ENCODE measurements at regions not wholly inside any gene's neighbourhood (a gene's known extent, or its start where the extent isn't known, plus 50 kb on each side); places are given as distances from the start of the nearest gene placed in this dataset.

DNA sequence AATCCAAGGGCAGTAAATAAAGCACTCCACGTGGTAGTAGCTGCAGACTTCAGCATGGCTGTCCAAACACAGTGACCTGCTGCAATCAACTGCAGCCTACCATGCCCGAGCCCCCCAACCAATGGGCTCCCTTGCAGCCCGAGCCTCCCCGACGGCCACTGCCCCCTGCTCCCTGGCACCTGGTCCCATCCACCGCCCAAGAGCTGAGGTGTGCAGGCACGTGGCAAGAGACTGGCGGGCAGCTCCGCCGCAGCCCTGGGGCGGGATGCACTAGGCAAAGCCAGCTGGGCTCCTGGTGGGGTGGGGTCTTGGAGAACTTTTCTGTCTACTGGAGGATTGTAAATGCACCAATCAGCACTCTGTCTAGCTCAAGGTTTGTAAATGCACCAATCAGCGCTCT, 57.6 kb upstream of the RGS2 start:
- no peak for TF ChIP-seq SNAI2 (CRISPR knock-in tag; IDR thresholded peaks at IDR 0.05)
- no peak for TF ChIP-seq OSR1 (CRISPR knock-in tag; IDR thresholded peaks at IDR 0.05)
- no peak for TF ChIP-seq ZFP30 (CRISPR knock-in tag; IDR thresholded peaks at IDR 0.05)
- no peak for TF ChIP-seq ZNF70 (CRISPR knock-in tag; IDR thresholded peaks at IDR 0.05)
- ATAC-seq = no peak

GRCh38 chr1:192756314-192756713, 52.5 kb upstream of the RGS2 start:
- ATAC-seq = no peak
- no peak for TF ChIP-seq POU6F1 (CRISPR knock-in tag; IDR thresholded peaks at IDR 0.05; ENCODE audit: borderline replicate concordance, low read depth)
- TF ChIP-seq ZNF565 (CRISPR knock-in tag; conservative IDR thresholded peaks at IDR 0.05; ENCODE audit: low read depth) = no peak
- no peak for TF ChIP-seq PATZ1 (CRISPR knock-in tag; IDR thresholded peaks at IDR 0.05; ENCODE audit: borderline replicate concordance)
- TF ChIP-seq CSDC2 (CRISPR knock-in tag; IDR thresholded peaks at IDR 0.05) = no peak
- no peak for TF ChIP-seq TCF4 (CRISPR knock-in tag; IDR thresholded peaks at IDR 0.05; ENCODE audit: borderline replicate concordance)
- no peak for TF ChIP-seq TOX (CRISPR knock-in tag; IDR thresholded peaks at IDR 0.05; ENCODE audit: borderline replicate concordance)
- no peak for TF ChIP-seq ISL1 (CRISPR knock-in tag; IDR thresholded peaks at IDR 0.05)
- no peak for TF ChIP-seq ZFP3 (CRISPR knock-in tag; IDR thresholded peaks at IDR 0.05)
- TF ChIP-seq ZC3H10 (CRISPR knock-in tag; IDR thresholded peaks at IDR 0.05) = no peak
- TF ChIP-seq, protein P1, sequence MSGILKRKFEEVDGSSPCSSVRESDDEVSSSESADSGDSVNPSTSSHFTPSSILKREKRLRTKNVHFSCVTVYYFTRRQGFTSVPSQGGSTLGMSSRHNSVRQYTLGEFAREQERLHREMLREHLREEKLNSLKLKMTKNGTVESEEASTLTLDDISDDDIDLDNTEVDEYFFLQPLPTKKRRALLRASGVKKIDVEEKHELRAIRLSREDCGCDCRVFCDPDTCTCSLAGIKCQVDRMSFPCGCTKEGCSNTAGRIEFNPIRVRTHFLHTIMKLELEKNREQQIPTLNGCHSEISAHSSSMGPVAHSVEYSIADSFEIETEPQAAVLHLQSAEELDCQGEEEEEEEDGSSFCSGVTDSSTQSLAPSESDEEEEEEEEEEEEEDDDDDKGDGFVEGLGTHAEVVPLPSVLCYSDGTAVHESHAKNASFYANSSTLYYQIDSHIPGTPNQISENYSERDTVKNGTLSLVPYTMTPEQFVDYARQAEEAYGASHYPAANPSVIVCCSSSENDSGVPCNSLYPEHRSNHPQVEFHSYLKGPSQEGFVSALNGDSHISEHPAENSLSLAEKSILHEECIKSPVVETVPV (CRISPR knock-in tag; IDR thresholded peaks at IDR 0.05) = no peak

DNA sequence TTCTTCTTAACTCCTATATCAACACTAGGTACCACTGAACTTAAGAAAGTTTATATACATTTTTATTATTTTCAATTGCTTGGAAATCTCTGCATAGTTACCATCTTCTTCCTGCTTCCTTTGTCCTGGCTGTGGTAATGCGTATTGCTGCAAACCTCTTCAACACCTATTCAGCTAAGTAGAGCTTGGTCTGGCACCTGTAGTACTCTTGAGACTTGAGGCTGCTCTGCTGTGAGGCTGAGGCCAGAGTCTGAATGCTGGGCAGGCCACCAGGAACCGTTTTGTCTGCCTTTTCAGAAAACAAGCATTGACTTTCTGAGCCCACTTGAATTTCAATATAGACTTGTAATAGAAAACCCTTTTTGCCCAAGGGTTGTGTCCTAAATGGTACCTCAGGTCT, 52.0 kb upstream of the RGS2 start:
- ATAC-seq = no peak
- TF ChIP-seq ARNTL (CRISPR knock-in tag; IDR thresholded peaks at IDR 0.05; ENCODE audit: borderline replicate concordance, low read depth) = no peak
- no peak for TF ChIP-seq TSHZ2 (CRISPR knock-in tag; IDR thresholded peaks at IDR 0.05)
- TF ChIP-seq SNAI2 (CRISPR knock-in tag; IDR thresholded peaks at IDR 0.05) = no peak
- TF ChIP-seq OSR1 (CRISPR knock-in tag; IDR thresholded peaks at IDR 0.05) = no peak
- no peak for TF ChIP-seq TCF4 (CRISPR knock-in tag; IDR thresholded peaks at IDR 0.05; ENCODE audit: borderline replicate concordance)
- no peak for TF ChIP-seq ZNF8 (CRISPR knock-in tag; IDR thresholded peaks at IDR 0.05)
- TF ChIP-seq ISL1 (CRISPR knock-in tag; IDR thresholded peaks at IDR 0.05) = no peak
- TF ChIP-seq, protein P2, sequence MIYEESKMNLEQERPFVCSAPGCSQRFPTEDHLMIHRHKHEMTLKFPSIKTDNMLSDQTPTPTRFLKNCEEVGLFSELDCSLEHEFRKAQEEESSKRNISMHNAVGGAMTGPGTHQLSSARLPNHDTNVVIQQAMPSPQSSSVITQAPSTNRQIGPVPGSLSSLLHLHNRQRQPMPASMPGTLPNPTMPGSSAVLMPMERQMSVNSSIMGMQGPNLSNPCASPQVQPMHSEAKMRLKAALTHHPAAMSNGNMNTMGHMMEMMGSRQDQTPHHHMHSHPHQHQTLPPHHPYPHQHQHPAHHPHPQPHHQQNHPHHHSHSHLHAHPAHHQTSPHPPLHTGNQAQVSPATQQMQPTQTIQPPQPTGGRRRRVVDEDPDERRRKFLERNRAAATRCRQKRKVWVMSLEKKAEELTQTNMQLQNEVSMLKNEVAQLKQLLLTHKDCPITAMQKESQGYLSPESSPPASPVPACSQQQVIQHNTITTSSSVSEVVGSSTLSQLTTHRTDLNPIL (CRISPR knock-in tag; IDR thresholded peaks at IDR 0.05; ENCODE audit: low read depth) = no peak
- no peak for TF ChIP-seq POU6F1 (CRISPR knock-in tag; IDR thresholded peaks at IDR 0.05; ENCODE audit: borderline replicate concordance, low read depth)
- TF ChIP-seq CSDC2 (CRISPR knock-in tag; IDR thresholded peaks at IDR 0.05) = no peak
- no peak for TF ChIP-seq BACH2 (CRISPR knock-in tag; IDR thresholded peaks at IDR 0.05; ENCODE audit: borderline replicate concordance)
- TF ChIP-seq ZFP30 (CRISPR knock-in tag; IDR thresholded peaks at IDR 0.05) = no peak
- no peak for TF ChIP-seq ESRRG (CRISPR knock-in tag; IDR thresholded peaks at IDR 0.05)
- no peak for TF ChIP-seq ZC3H10 (CRISPR knock-in tag; IDR thresholded peaks at IDR 0.05)
- TF ChIP-seq, protein P1 (CRISPR knock-in tag; IDR thresholded peaks at IDR 0.05) = no peak
